ENCODE measurements at regions not wholly inside any gene's neighbourhood (a gene's known extent, or its start where the extent isn't known, plus 50 kb on each side); places are given as distances from the start of the nearest gene placed in this dataset.

GRCh38 chr2:118257696-118258095, 169.4 kb downstream of the INSIG2 start:
- Mint-ChIP-seq H3K27ac (no peak overlapping the region), H3K9me3 (no peaks in the 10 kb centered on the region), H3K4me3 (no peak overlapping the region), H3K4me1 (no peaks in the 10 kb centered on the region), H3K27me3 (peaks cover 6 to 33% (median 23%) of the 10 kb centered on the region in 5 donors), H3K36me3 (no peaks in the 10 kb centered on the region)
- H3K9me3 ChIP-seq (ENCODE audit: control insufficient read depth in 2 of 3, low read length in 3 of 3): no peaks in the 10 kb centered on the region
- no peak overlapping the region for H3K4me3 ChIP-seq (ENCODE audit: low read length)
- intact Hi-C loops (cut with micrococcal nuclease): no loop called here
- no peak for DNase-seq
- CTCF ChIA-PET: no interaction called here
- H3K36me3 ChIP-seq (ENCODE audit: control insufficient read depth in 2 of 3, insufficient read depth in 3 of 3, low read length in 3 of 3): no peaks in the 10 kb centered on the region
- POLR2A ChIA-PET: no interaction called here
- no peaks in the 10 kb centered on the region for H3K4me1 ChIP-seq (ENCODE audit: control insufficient read depth in 2 of 2, insufficient read depth in 2 of 2, low read length in 2 of 2)
- H3K27me3 ChIP-seq (ENCODE audit: control insufficient read depth in 2 of 2, insufficient read depth in 2 of 2, low read length in 2 of 2): no peaks in the 10 kb centered on the region
- no peak overlapping the region for H3K27ac ChIP-seq (ENCODE audit: low read depth, low read length)
- ATAC-seq: no peak

GRCh38 chr2:118255771-118256372, 167.6 kb downstream of the INSIG2 start:
- no peaks in the 10 kb centered on the region for H3K27me3 ChIP-seq (ENCODE audit: control insufficient read depth in 2 of 2, insufficient read depth in 2 of 2, low read length in 2 of 2)
- H3K27ac ChIP-seq (ENCODE audit: low read depth, low read length): no peak overlapping the region
- H3K4me1 ChIP-seq (ENCODE audit: control insufficient read depth in 2 of 2, insufficient read depth in 2 of 2, low read length in 2 of 2): no peaks in the 10 kb centered on the region
- Mint-ChIP-seq H3K27ac (no peak overlapping the region), H3K4me1 (no peaks in the 10 kb centered on the region), H3K9me3 (no peaks in the 10 kb centered on the region), H3K36me3 (no peaks in the 10 kb centered on the region), H3K4me3 (no peak overlapping the region), H3K27me3 (peaks cover 6 to 33% (median 18%) of the 10 kb centered on the region in 5 donors)
- DNase-seq (no peak), ATAC-seq (no peak)
- CTCF ChIA-PET: no interaction called here
- intact Hi-C loops (cut with micrococcal nuclease): no loop called here
- H3K36me3 ChIP-seq (ENCODE audit: control insufficient read depth in 2 of 3, insufficient read depth in 3 of 3, low read length in 3 of 3): no peaks in the 10 kb centered on the region
- POLR2A ChIA-PET: no interaction called here
- no peak overlapping the region for H3K4me3 ChIP-seq (ENCODE audit: low read length)
- H3K9me3 ChIP-seq (ENCODE audit: control insufficient read depth in 2 of 3, low read length in 3 of 3): no peaks in the 10 kb centered on the region

GRCh38 chr2:118255301-118255700, 167.0 kb downstream of the INSIG2 start:
- Mint-ChIP-seq H3K4me3 (no peak overlapping the region), H3K4me1 (no peaks in the 10 kb centered on the region), H3K27ac (no peak overlapping the region), H3K9me3 (no peaks in the 10 kb centered on the region), H3K36me3 (no peaks in the 10 kb centered on the region), H3K27me3 (peaks cover 6 to 30% (median 19%) of the 10 kb centered on the region in 5 donors)
- H3K4me3 ChIP-seq (ENCODE audit: low read length): no peak overlapping the region
- CTCF ChIA-PET: no interaction called here
- ATAC-seq (no peak), DNase-seq (no peak)
- H3K27me3 ChIP-seq (ENCODE audit: control insufficient read depth in 2 of 2, insufficient read depth in 2 of 2, low read length in 2 of 2): no peaks in the 10 kb centered on the region
- H3K9me3 ChIP-seq (ENCODE audit: control insufficient read depth in 2 of 3, low read length in 3 of 3): no peaks in the 10 kb centered on the region
- no peaks in the 10 kb centered on the region for H3K36me3 ChIP-seq (ENCODE audit: control insufficient read depth in 2 of 3, insufficient read depth in 3 of 3, low read length in 3 of 3)
- H3K4me1 ChIP-seq (ENCODE audit: control insufficient read depth in 2 of 2, insufficient read depth in 2 of 2, low read length in 2 of 2): no peaks in the 10 kb centered on the region
- no peak overlapping the region for H3K27ac ChIP-seq (ENCODE audit: low read depth, low read length)
- POLR2A ChIA-PET: no interaction called here
- intact Hi-C loops (cut with micrococcal nuclease): no loop called here

GRCh38 chr2:118254116-118254515, 165.8 kb downstream of the INSIG2 start:
- Mint-ChIP-seq H3K36me3 (no peaks in the 10 kb centered on the region), H3K4me3 (no peak overlapping the region), H3K27ac (no peak overlapping the region), H3K27me3 (peaks cover 6 to 29% (median 27%) of the 10 kb centered on the region in 5 donors), H3K4me1 (peaks cover 0 to 2% (median 0%) of the 10 kb centered on the region in 7 donors), H3K9me3 (no peaks in the 10 kb centered on the region)
- ChIA-PET POLR2A (no interaction called here), CTCF (no interaction called here)
- Histone ChIP-seq H3K27me3 (ENCODE audit: control insufficient read depth in 2 of 2, insufficient read depth in 2 of 2, low read length in 2 of 2) (no peaks in the 10 kb centered on the region), H3K9me3 (ENCODE audit: control insufficient read depth in 2 of 3, low read length in 3 of 3) (no peaks in the 10 kb centered on the region), H3K36me3 (ENCODE audit: control insufficient read depth in 2 of 3, insufficient read depth in 3 of 3, low read length in 3 of 3) (no peaks in the 10 kb centered on the region), H3K4me1 (ENCODE audit: control insufficient read depth in 2 of 2, insufficient read depth in 2 of 2, low read length in 2 of 2) (no peaks in the 10 kb centered on the region), H3K27ac (ENCODE audit: low read depth, low read length) (no peak overlapping the region), H3K4me3 (ENCODE audit: low read length) (no peak overlapping the region)
- DNase-seq (no peak), ATAC-seq (no peak)
- intact Hi-C loops (cut with micrococcal nuclease): no loop called here

GRCh38 chr2:118251427-118251826, 163.2 kb downstream of the INSIG2 start:
- intact Hi-C loops (cut with micrococcal nuclease): no loop called here
- no peaks in the 10 kb centered on the region for H3K9me3 ChIP-seq (ENCODE audit: control insufficient read depth in 2 of 3, low read length in 3 of 3)
- no peaks in the 10 kb centered on the region for H3K36me3 ChIP-seq (ENCODE audit: control insufficient read depth in 2 of 3, insufficient read depth in 3 of 3, low read length in 3 of 3)
- ChIA-PET CTCF (no interaction called here), POLR2A (no interaction called here)
- Mint-ChIP-seq H3K27me3 (peaks cover 0 to 23% (median 14%) of the 10 kb centered on the region in 5 donors), H3K9me3 (no peaks in the 10 kb centered on the region), H3K27ac (no peak overlapping the region), H3K4me1 (peaks cover 0 to 2% (median 0%) of the 10 kb centered on the region in 7 donors), H3K36me3 (no peaks in the 10 kb centered on the region), H3K4me3 (no peak overlapping the region)
- no peaks in the 10 kb centered on the region for H3K27me3 ChIP-seq (ENCODE audit: control insufficient read depth in 2 of 2, insufficient read depth in 2 of 2, low read length in 2 of 2)
- H3K27ac ChIP-seq (ENCODE audit: low read depth, low read length): no peak overlapping the region
- no peak for ATAC-seq
- DNase-seq: no peak
- no peaks in the 10 kb centered on the region for H3K4me1 ChIP-seq (ENCODE audit: control insufficient read depth in 2 of 2, insufficient read depth in 2 of 2, low read length in 2 of 2)
- no peak overlapping the region for H3K4me3 ChIP-seq (ENCODE audit: low read length)

GRCh38 chr2:118250463-118250862, 162.2 kb downstream of the INSIG2 start:
- Mint-ChIP-seq H3K4me1 (peaks cover 0 to 2% (median 0%) of the 10 kb centered on the region in 7 donors), H3K27me3 (peaks cover 0 to 26% (median 13%) of the 10 kb centered on the region in 5 donors), H3K36me3 (no peaks in the 10 kb centered on the region), H3K27ac (no peak overlapping the region), H3K4me3 (no peak overlapping the region), H3K9me3 (no peaks in the 10 kb centered on the region)
- H3K9me3 ChIP-seq (ENCODE audit: control insufficient read depth in 2 of 3, low read length in 3 of 3): no peaks in the 10 kb centered on the region
- ATAC-seq: no peak
- DNase-seq: no peak
- no peaks in the 10 kb centered on the region for H3K27me3 ChIP-seq (ENCODE audit: control insufficient read depth in 2 of 2, insufficient read depth in 2 of 2, low read length in 2 of 2)
- H3K4me3 ChIP-seq (ENCODE audit: low read length): no peak overlapping the region
- no peak overlapping the region for H3K27ac ChIP-seq (ENCODE audit: low read depth, low read length)
- H3K36me3 ChIP-seq (ENCODE audit: control insufficient read depth in 2 of 3, insufficient read depth in 3 of 3, low read length in 3 of 3): no peaks in the 10 kb centered on the region
- H3K4me1 ChIP-seq (ENCODE audit: control insufficient read depth in 2 of 2, insufficient read depth in 2 of 2, low read length in 2 of 2): no peaks in the 10 kb centered on the region
- ChIA-PET CTCF (no interaction called here), POLR2A (no interaction called here)
- intact Hi-C loops (cut with micrococcal nuclease): no loop called here

GRCh38 chr2:118250001-118250400, 161.7 kb downstream of the INSIG2 start:
- H3K36me3 Mint-ChIP-seq: no peaks in the 10 kb centered on the region
- CTCF ChIA-PET: no interaction called here
- no peak overlapping the region for H3K27ac Mint-ChIP-seq
- peaks cover 0 to 2% (median 0%) of the 10 kb centered on the region in 7 donors for H3K4me1 Mint-ChIP-seq
- intact Hi-C loops (cut with micrococcal nuclease): no loop called here
- H3K4me3 Mint-ChIP-seq: no peak overlapping the region
- no peaks in the 10 kb centered on the region for H3K27me3 ChIP-seq (ENCODE audit: control insufficient read depth in 2 of 2, insufficient read depth in 2 of 2, low read length in 2 of 2)
- no peak overlapping the region for H3K27ac ChIP-seq (ENCODE audit: low read depth, low read length)
- H3K4me1 ChIP-seq (ENCODE audit: control insufficient read depth in 2 of 2, insufficient read depth in 2 of 2, low read length in 2 of 2): no peaks in the 10 kb centered on the region
- POLR2A ChIA-PET: no interaction called here
- H3K9me3 ChIP-seq (ENCODE audit: control insufficient read depth in 2 of 3, low read length in 3 of 3): no peaks in the 10 kb centered on the region
- ATAC-seq (no peak), DNase-seq (no peak)
- H3K27me3 Mint-ChIP-seq: peaks cover 0 to 28% (median 9%) of the 10 kb centered on the region in 5 donors
- no peaks in the 10 kb centered on the region for H3K9me3 Mint-ChIP-seq
- no peak overlapping the region for H3K4me3 ChIP-seq (ENCODE audit: low read length)
- H3K36me3 ChIP-seq (ENCODE audit: control insufficient read depth in 2 of 3, insufficient read depth in 3 of 3, low read length in 3 of 3): no peaks in the 10 kb centered on the region

Data from naive thymus-derived CD4-positive, alpha-beta T cell (primary cell).